NCI-H446 (cell line): ENCODE measurements at regions not wholly inside any gene's neighbourhood (a gene's known extent, or its start where the extent isn't known, plus 50 kb on each side); places are given as distances from the start of the nearest gene placed in this dataset.
A peak's percentile ranks its signal among the peaks of the same experiment; 100 is the strongest.
"Not testable (repeated sequence)": the region's sequence is repeated elsewhere in the genome, so short reads cannot be mapped to it uniquely, and the experiment has no call there.

Source experiments
- DNase-seq, 2 experiments: peaks; one replicate each; lab custom pipeline; 2025; lab: John Stamatoyannopoulos, UW

DNA sequence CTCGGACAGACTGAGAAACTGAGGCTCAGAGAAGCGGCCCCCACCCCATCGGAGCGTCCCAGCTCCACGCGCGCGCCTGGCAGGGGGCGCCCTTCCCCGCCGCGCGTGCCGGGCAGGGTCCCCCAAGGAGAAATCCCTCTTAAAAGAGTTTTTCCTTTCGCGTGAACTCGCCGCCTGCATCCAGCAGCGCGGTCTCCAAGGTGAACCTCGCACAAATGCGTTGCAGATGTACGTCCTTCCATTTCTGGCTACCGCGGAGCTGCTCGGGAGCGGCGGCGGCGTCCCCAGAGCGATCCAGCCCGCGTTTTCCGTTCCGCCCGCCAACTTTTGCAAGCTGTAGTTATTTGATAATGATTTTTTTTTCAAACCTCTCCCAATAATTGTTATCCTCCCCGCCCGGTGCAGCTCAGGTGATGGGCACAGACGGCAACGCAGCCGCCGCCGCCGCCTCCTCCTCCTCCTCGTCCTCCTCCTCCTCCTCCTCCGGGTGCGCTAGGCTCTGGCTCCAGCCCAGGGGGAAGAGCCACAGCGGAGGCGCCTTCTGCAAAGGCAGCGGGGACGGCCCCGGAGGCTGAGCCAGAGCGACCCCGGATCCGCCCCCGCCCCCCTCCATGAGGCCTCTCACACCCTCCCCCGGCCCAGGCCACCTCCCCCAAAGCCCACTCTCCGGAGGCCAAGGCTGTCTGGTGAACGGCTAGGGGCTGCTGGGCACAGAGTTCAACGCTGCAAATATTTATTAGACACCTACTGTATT is 74.0 kb upstream of the CUX1 start:
- peak in 1 of 2 experiments; percentile 29 for DNase-seq

DNA sequence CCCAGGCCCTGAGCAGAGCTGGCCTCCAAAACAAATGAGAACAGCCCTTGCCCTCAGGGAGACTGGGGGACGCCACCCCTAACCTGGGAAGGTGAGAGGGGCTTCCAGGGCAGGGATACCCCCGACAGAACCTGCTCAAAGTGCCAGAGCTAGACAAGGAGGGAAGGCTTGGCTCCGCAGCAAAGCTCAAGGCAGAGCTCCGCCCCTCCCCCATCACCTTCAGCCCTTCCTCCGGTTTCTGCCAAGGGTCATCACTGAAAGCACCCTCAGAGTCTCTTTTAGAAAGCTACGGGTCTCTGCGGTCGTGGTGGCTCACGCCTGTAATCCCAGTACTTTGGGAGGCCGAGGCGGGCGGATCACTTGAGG is 73.4 kb upstream of the CUX1 start:
- no peak for DNase-seq

DNA sequence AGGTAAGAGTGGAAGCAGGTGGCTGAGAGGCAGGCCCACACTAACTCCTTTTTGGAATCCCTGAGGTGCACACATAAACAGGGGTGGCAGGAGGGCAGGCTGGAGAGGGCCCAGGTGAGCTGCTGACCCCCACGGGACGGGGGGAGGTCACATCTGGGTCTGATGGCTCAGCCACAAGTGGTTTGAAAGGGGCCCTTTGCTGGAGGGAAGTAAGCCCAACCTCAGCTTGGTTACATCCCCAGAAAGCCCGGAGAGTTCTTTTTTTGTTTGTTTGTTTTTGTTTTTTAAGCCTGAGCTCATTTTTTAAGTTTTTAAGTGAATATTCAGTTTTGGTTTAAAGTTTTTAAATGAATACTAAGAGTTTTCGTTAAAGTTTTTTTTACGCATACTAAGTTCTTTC is 72.8 kb upstream of the CUX1 start:
- DNase-seq: no peak

DNA sequence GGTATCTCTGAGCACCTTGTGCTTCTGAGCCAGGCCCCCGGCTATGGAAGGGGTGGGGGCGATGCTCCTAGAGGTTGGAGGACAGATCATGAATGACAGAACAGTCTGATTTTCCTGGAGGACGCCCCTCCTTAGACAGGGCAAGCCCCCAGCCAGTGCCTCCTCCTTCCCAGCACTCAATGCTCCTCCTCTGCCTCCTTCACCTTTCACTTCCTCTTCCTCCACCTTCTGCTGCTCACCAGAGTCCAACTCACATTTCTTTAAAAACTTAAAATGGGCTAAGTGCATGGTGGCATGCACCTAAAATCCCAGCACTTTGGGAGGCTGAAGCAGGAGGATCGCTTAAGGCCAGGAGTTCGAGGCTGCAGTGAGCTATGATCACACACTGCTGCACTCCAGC is 71.1 kb upstream of the CUX1 start:
- DNase-seq: no peak

DNA sequence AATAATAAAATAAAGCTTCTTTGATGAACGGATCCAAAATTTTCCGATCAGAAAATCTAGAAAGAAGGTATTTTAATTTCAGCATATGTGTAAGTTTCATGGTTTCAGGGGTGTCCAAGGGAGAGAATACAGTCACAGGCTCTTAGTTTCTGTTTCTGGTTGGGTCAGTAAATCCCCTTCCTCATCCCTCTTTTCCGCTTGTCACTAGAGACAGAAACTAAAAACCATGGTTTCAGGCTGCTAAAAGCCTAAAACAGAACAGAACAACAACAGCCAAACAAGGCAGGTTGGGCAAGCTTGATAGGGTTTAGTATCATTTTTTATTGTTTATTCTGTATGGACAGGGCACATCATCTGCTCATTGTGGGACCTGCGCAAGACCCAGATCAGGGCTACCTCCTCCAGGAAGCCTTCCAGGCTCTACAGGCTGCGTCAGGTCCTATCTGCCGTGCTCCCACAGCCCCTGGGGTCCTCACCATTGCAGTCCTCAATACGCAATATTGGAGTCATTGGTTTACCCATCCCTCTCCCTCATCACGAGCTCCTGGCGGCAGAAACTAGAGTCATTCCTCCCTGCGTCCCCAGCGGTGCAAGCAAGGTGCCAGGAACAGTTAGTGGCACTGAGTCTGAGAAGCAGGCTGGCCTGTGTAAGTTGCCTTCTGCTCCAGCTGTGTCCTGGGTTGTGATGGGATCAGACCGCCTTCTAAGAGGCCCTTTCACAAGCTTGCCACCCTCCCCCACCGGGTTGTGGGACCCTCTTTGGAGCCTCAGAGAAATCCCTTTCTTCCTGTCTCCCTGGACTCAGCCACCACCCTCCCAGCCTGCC is 70.2 kb upstream of the CUX1 start:
- no peak for DNase-seq

DNA sequence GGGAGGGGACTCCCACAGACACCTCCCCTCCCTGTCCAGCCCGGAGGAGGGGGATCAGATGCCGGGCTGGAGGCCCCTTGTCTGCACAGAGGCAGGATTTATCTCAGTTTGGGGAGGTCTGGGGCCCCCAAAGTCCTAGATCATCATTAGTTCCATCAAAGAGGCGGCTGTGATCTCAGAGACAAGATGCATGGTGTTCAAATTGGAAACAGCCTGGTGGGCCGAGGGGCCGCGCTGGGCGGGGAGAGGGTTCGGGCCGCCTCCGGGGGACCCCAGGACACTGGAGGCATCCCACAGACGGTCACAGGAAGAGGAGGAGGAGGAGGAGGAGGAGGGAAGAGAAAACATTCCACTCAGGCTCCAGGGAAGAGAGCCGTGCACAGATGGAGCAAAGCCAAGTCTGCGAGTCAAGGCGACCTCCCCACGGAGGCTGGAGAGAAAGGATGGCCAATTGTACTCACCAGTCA is 69.5 kb upstream of the CUX1 start:
- DNase-seq: no peak

DNA sequence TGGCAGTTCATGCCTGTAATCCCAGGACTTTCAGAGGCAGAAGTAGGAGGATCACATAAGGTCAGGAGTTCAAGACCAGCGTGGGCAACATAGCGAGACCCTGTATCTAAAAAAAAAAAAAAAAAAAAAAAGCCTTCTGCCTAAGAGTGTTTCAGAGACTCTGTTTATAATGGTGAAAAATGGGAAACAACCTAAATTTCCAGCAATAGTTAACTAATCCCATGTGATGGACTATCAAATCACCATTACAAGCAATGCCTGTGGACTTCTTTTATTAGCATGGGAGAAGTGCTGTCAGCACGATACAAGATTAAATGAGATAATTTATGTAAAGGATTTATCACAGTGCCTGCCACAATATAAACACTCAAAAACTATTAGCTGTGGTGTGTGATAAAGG is 67.5 kb upstream of the CUX1 start:
- DNase-seq: no peak

DNA sequence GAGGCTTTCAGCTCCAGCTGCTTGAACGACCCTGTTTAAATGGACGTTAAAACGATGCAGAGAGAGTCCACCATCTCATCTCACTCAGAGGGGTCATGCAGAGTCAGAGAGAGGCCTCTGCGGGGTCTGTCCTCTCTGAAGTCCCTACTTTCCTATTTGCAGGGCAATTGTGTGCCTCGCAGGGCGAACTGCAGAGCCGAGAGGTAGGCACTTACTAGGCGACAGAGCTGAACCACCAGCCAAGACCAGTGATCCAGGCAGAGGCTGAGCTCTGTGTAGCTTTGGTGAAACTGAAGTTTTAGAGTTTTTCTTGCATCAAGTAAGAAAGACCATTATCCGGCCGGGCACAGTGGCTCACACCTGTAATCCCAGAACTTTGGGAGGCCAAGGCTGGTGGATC is 64.1 kb upstream of the CUX1 start:
- DNase-seq: no peak

DNA sequence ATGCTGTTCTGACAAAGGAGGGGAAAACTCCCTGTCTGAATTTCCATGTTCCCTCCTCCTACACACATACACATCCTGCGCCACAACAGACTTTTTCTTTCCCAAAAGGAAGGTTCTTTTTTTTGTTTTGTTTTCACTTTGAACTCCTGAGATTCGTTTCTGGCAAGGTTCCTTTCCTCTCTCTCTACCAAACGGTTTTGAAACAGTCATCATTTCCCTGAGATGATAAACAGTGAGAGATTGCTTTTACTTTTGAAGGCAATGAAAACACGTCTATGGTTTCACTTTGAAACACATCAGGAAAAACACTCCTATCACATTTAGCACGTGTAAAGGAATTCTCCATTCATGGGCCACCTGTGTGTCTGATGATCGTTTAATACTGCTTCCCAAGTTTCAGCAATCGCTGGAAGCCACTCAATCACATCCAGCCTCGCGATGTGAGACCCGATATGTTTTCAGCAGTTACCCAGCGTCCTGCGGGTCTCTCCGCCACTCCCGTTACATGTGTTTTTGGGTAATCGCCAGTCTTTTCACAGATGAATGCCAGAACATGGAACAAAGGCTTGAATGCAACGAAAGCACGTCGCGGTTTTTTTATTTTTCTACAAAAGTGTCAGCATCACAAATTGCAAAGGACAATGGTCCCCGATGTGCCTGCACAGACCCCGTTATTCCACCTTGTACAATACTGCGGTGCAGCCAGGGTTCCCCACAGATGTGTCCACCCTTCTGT is 62.8 kb upstream of the CUX1 start:
- DNase-seq: no peak

DNA sequence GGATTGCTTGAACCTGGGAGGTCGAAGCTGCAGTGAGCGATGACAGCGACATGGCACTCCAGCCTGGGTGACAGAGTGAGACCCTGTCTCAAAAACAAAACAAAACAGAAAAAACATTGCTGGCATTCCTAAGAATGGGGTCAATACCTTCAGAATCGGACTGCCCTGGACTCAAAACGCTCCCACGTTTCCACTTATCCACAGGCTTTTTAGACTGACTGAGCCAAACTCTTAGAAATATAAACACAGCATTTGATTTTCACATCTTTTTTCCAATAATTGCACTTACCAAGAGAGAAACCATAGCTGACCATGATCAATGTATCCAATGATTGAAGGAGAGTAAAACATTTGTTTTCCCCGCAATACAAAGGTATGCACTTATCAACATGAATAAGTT is 59.5 kb upstream of the CUX1 start:
- DNase-seq: no peak

DNA sequence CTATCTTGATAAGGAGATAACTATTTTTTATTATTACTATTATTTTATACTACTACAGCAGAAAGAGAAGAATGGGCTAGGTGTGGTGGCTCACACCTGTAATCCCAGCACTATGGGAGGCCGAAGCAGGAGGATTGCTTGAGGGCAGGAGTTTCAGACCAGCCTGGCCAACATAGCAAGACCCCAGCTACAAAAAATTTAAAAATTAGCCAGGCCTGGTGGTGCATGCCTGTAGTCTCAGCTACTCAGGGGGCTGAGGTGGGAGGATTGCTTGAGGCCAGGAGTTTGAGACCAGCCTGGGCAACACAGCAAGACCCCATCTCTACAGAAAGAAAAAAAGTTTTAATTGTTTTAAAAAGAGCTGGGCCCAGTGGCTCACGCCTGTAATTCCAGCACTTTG is 58.9 kb upstream of the CUX1 start:
- not testable (repeated sequence) for DNase-seq

DNA sequence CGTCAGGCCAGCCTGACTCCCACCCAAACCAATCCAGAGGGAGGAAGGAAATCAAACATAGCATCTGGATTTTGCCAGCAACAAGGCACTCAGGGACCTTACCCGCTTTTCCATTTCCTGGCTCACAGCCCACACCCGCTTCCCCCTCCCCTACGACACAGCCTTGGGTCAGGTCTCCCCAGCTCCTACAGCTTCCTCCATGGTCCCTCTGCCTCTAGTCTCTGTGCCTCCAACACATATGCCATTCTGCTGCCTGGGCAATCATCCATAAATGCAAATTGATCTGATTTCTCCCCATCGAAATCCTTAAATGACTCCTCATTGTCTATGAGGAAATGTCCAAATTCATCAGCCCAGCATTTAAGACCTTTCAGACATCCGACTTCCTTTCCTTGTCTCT is 53.2 kb upstream of the CUX1 start:
- no peak for DNase-seq

DNA sequence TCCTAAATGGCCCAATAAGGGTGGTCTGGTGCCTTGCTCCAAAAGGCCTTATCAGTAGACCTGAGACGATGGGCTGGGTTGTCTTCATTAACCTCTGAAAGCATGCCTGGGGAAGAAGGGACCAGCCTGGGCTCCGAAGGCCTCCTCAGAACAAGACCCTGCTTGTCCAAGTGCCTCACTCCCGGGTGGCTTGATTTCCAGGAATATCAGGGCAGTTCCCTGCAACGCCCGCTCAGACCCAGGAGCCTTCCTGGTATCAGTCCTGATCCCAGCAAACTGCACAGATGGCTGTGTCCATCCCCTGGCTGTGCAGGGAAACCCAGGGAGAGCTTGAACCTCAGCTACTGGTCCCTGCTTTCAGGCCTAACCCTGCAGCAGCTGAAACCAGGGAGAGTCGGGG is 49.9 kb upstream of the CUX1 start:
- DNase-seq: no peak
